22Rv1 (cell line): ENCODE measurements at regions not wholly inside any gene's neighbourhood (a gene's known extent, or its start where the extent isn't known, plus 50 kb on each side); places are given as distances from the start of the nearest gene placed in this dataset.

Experiments
- ZFX ChIP-seq: fragments of 450-650 bp; IDR thresholded peaks from 2 replicates; pipeline ENCODE4 v1.6.1; 2017; ENCODE audit warnings: antibody characterized with exemption, borderline replicate concordance
- TF ChIP-seq, protein P1 (sequence below): fragments of 450-650 bp; IDR thresholded peaks from 2 replicates; pipeline ENCODE4 v1.5.1; 2017; ENCODE audit warnings: mild to moderate bottlenecking

DNA sequence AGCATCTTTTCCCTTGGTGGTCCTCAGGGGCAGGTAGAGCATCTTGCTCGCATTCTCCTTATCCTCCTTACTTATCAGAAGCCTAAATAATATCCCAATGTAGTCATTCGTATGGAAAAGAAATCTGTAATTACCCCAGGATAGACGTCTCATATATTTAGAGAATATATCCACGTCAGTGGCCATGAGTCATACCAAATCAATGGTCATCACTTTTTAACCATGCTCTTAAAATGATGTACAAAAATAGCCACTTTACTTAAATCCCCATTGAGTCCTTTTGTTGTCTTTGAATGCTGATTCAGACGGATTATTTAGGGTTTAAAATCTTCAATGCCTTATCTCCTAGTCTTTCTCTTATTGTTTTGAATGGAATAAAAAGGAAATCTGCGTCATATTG, 231.7 kb upstream of the STXBP5 start:
- TF ChIP-seq, protein P1, sequence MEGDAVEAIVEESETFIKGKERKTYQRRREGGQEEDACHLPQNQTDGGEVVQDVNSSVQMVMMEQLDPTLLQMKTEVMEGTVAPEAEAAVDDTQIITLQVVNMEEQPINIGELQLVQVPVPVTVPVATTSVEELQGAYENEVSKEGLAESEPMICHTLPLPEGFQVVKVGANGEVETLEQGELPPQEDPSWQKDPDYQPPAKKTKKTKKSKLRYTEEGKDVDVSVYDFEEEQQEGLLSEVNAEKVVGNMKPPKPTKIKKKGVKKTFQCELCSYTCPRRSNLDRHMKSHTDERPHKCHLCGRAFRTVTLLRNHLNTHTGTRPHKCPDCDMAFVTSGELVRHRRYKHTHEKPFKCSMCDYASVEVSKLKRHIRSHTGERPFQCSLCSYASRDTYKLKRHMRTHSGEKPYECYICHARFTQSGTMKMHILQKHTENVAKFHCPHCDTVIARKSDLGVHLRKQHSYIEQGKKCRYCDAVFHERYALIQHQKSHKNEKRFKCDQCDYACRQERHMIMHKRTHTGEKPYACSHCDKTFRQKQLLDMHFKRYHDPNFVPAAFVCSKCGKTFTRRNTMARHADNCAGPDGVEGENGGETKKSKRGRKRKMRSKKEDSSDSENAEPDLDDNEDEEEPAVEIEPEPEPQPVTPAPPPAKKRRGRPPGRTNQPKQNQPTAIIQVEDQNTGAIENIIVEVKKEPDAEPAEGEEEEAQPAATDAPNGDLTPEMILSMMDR, result no peak
- no peak for TF ChIP-seq ZFX
